Activated naive CD8-positive, alpha-beta T cell treated with anti-CD3 and anti-CD28 coated beads, Interleukin-2, amount 50 U/mL, for 24 hours (primary cell): ENCODE measurements at regions not wholly inside any gene's neighbourhood (a gene's known extent, or its start where the extent isn't known, plus 50 kb on each side); places are given as distances from the start of the nearest gene placed in this dataset.

Experiments
- ATAC-seq: fragments of 150-1000 bp; cut with Tn5 transposase; one replicate; pipeline ENCODE4 v1.10.0; 2021
- DNase-seq: peaks from one replicate; pipeline ENCODE4 v3.0.0; 2021
- H3K27ac Mint-ChIP-seq: one replicate; pipeline ENCODE4 v1.8.0; 2021; ENCODE audit warnings: mild to moderate bottlenecking, mixed read lengths
- H3K27me3 Mint-ChIP-seq: one replicate; pipeline ENCODE4 v1.8.0; 2021; ENCODE audit warnings: mixed read lengths
- H3K36me3 Mint-ChIP-seq: one replicate; pipeline ENCODE4 v1.8.0; 2021; ENCODE audit warnings: low read depth, mixed read lengths
- H3K4me1 Mint-ChIP-seq: one replicate; pipeline ENCODE4 v1.8.0; 2021; ENCODE audit warnings: mixed read lengths
- H3K4me3 Mint-ChIP-seq: one replicate; pipeline ENCODE4 v1.8.0; 2021; ENCODE audit warnings: mild to moderate bottlenecking, moderate library complexity, mixed read lengths
- H3K9me3 Mint-ChIP-seq: one replicate; pipeline ENCODE4 v1.8.0; 2021; ENCODE audit warnings: mixed read lengths

DNA sequence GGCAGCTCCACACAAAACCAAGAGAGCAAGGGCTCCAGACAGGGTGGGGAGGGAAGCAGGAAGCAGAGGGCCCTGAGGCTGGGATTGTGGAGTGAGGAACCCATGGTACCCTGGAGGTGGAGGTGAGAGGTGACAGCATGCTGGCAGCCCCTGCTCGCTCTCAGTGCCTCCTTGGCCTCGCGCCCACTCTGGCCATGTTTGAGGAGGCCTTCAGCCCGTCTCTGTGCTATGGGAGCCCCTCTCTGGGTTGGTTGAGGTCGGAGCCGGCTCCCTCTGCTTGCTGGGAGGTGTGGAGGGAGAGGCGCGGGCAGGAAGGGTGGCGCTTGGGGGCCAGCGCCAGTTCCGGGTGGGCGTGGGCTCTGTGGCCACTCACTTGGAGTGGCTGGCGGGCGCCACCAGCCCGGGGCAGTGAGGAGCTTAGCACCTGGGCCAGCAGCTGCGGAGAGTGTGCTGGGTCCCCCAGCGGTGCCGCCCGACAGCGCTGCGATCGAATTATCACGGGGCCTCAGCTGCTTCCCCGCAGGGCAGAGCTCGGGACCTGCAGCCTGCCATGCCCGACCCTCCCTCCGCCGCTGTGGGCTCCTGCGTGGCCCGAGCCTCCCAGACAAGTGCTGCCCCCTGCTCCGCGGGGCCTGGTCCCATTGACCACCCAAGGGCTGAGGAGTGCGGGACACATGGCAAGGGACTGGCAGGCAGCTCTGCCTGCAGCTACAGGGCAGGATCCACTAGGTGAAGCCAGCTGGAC is 196.0 kb downstream of the DACT1 start:
- DNase-seq (no peak), ATAC-seq (no peak)
- no peaks in the 10 kb centered on the region for H3K36me3 Mint-ChIP-seq
- peaks cover 3% of the 10 kb centered on the region for H3K9me3 Mint-ChIP-seq
- no peaks in the 10 kb centered on the region for H3K27me3 Mint-ChIP-seq
- H3K4me3 Mint-ChIP-seq = no peak overlapping the region
- H3K4me1 Mint-ChIP-seq = no peaks in the 10 kb centered on the region
- H3K27ac Mint-ChIP-seq = no peak overlapping the region

GRCh38 chr14:58836303-58836974 is 198.7 kb downstream of the DACT1 start:
- Mint-ChIP-seq H3K4me3 (no peak overlapping the region), H3K27ac (no peak overlapping the region), H3K27me3 (no peaks in the 10 kb centered on the region), H3K9me3 (peaks cover 3% of the 10 kb centered on the region), H3K4me1 (no peaks in the 10 kb centered on the region), H3K36me3 (no peaks in the 10 kb centered on the region)
- ATAC-seq (no peak), DNase-seq (no peak)

- ATAC-seq (no peak), DNase-seq (no peak)
- Mint-ChIP-seq H3K4me1 (no peaks in the 10 kb centered on the region), H3K36me3 (no peaks in the 10 kb centered on the region), H3K4me3 (no peak overlapping the region), H3K27ac (no peak overlapping the region), H3K27me3 (no peaks in the 10 kb centered on the region), H3K9me3 (no peaks in the 10 kb centered on the region)
Measured at GRCh38 chr14:58839233-58839632, 201.5 kb downstream of the DACT1 start.

DNA sequence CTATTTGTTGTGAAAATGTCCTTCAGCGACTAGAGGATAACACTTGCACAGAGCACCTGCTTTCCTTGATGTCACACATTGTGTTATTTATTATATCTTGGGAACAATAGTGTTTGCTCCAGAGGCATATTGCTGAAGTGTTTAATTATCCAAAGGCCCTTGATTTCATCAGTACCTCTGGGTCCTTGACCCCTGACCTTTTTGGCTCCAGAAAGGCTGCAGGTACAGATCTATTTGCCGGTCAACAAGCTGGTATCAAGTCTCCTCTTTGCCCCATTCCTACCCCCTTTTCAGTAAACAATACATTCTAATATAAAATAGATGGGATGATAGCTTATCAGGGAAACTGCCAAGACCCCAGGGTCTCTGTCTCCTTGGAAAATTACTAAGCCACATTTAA is 206.8 kb downstream of the DACT1 start:
- DNase-seq (no peak), ATAC-seq (no peak)
- H3K36me3 Mint-ChIP-seq = no peaks in the 10 kb centered on the region
- H3K27ac Mint-ChIP-seq = no peak overlapping the region
- H3K27me3 Mint-ChIP-seq = no peaks in the 10 kb centered on the region
- no peak overlapping the region for H3K4me3 Mint-ChIP-seq
- no peaks in the 10 kb centered on the region for H3K4me1 Mint-ChIP-seq
- H3K9me3 Mint-ChIP-seq = no peaks in the 10 kb centered on the region

DNA sequence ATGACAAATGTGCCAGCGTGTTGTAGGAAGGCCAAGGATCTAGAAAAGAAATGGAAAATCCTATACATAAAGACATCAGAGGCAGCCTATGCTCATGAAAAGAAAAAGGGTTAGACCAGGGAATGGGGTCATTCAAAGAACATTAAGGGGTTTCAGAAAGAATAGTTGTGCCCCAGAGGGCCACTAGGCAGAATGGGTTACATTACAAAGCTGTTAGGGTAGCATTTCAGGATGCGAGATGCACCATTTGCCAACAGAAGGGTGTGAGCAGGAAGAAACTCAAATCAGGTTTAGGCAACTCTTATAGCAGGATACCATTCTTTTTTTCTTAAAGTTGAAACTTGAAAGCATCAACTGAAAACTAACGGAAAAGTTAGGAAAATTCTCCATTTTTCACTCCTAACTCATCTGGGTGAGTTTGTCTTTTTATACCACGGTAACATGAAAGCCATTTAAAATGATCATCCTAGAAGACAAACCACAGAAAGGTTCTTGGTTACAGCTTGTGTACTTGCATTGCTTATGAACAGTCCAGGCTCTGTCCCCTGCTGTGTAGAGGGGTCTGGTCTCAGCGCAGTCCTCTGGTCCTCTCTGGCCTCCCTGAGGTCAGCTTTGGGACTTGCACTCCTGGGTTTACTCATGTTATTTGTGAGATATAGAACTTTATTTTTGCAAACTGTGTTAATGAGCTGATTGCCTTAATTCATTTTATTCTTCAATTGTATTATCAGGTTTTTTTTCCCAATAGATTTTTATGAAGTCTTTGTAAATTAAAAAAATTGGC is 209.1 kb downstream of the DACT1 start:
- no peak for ATAC-seq
- Mint-ChIP-seq H3K4me3 (no peak overlapping the region), H3K27me3 (peaks cover 4% of the 10 kb centered on the region), H3K4me1 (no peaks in the 10 kb centered on the region), H3K9me3 (no peaks in the 10 kb centered on the region), H3K27ac (no peak overlapping the region), H3K36me3 (no peaks in the 10 kb centered on the region)
- DNase-seq = no peak

DNA sequence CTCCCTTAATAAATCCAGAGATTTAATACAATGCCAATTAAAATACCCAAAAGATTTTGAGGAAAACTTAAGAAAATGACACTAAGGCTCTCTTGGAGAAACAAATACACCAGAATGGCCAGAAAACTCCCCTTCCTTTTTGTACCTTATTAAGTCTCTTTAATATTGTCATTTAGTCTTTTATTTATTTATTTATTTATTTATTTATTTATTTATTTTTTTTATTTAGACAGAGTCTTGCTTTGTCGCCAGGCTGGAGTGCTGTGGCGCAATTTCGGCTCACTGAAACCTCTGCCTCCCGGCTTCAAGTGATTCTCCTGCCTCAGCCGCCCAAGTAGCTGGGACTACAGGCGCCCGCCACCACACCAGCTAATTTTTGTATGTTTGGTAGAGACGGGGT is 210.6 kb downstream of the DACT1 start:
- no peaks in the 10 kb centered on the region for H3K9me3 Mint-ChIP-seq
- H3K27ac Mint-ChIP-seq = no peak overlapping the region
- ATAC-seq = no peak

GRCh38 chr14:58849601-58850000 is 211.8 kb downstream of the DACT1 start:
- ATAC-seq = no peak
- no peak for DNase-seq
- no peaks in the 10 kb centered on the region for H3K9me3 Mint-ChIP-seq
- no peak overlapping the region for H3K4me3 Mint-ChIP-seq
- no peak overlapping the region for H3K27ac Mint-ChIP-seq
- no peaks in the 10 kb centered on the region for H3K4me1 Mint-ChIP-seq
- peaks cover 4% of the 10 kb centered on the region for H3K27me3 Mint-ChIP-seq
- H3K36me3 Mint-ChIP-seq = no peaks in the 10 kb centered on the region

More for the DNA sequence above, 210.6 kb downstream of the DACT1 start:
- no peak for DNase-seq
- Mint-ChIP-seq H3K4me1 (no peaks in the 10 kb centered on the region), H3K36me3 (no peaks in the 10 kb centered on the region), H3K27me3 (peaks cover 4% of the 10 kb centered on the region), H3K4me3 (no peak overlapping the region)

DNA sequence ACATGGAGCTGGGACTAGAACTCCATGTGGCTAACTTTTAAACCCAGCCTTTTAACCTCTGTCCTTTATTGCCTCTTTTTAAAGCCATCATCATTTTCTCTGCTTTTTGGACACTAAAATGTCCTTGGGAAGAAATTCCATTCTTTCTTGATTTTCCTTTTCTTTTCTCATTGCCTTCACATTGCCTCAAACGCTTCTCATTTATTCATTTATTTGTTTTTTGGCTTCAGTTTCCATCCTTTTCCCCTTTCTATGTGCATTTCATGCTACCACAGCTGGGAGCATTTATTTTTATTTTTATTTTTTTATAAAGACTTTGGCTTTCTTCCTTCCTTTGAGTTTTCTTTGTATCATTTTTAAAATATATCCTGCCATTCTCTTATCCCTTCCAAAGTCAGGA is 212.2 kb downstream of the DACT1 start:
- Mint-ChIP-seq H3K36me3 (no peaks in the 10 kb centered on the region), H3K4me1 (no peaks in the 10 kb centered on the region), H3K27ac (no peak overlapping the region), H3K4me3 (no peak overlapping the region), H3K9me3 (no peaks in the 10 kb centered on the region), H3K27me3 (peaks cover 4% of the 10 kb centered on the region)
- no peak for DNase-seq
- ATAC-seq = no peak

DNA sequence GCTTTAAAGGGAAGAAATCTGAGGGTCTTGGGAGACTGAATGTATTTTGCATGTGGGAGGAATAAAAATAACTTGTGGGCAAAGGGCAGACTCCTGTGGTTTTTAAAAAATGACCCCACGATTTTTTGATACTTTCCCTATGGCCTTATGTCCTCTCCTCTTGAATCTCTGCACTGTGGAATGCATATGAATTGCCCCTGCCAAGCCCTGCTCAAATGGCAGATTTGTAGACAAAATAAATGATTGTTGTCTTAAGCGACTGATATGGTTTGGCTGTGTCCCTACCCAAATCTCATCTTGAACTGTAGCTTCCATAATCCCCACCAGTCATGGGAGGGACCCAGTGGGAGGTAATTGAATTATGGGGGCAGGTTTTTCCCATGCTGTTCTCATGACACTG is 223.8 kb downstream of the DACT1 start:
- no peak overlapping the region for H3K4me3 Mint-ChIP-seq
- DNase-seq = no peak
- H3K4me1 Mint-ChIP-seq = no peaks in the 10 kb centered on the region

GRCh38 chr14:58862416-58863160 is 224.8 kb downstream of the DACT1 start:
- no peak overlapping the region for H3K27ac Mint-ChIP-seq

More for the DNA sequence above, 223.8 kb downstream of the DACT1 start:
- Mint-ChIP-seq H3K9me3 (peaks cover 25% of the 10 kb centered on the region), H3K27me3 (peaks cover 10% of the 10 kb centered on the region), H3K27ac (no peak overlapping the region), H3K36me3 (no peaks in the 10 kb centered on the region)
- ATAC-seq = no peak

GRCh38 chr14:58863661-58864345 is 226.0 kb downstream of the DACT1 start:
- peaks cover 13% of the 10 kb centered on the region for H3K9me3 Mint-ChIP-seq
- ATAC-seq (no peak), DNase-seq (no peak)
- no peaks in the 10 kb centered on the region for H3K36me3 Mint-ChIP-seq
- H3K4me1 Mint-ChIP-seq = no peaks in the 10 kb centered on the region
- peaks cover 10% of the 10 kb centered on the region for H3K27me3 Mint-ChIP-seq
- no peak overlapping the region for H3K4me3 Mint-ChIP-seq
- H3K27ac Mint-ChIP-seq = no peak overlapping the region

More at GRCh38 chr14:58862416-58863160, 224.8 kb downstream of the DACT1 start:
- H3K9me3 Mint-ChIP-seq = peaks cover 25% of the 10 kb centered on the region
- H3K4me3 Mint-ChIP-seq = no peak overlapping the region
- DNase-seq = no peak
- peaks cover 10% of the 10 kb centered on the region for H3K27me3 Mint-ChIP-seq
- no peaks in the 10 kb centered on the region for H3K4me1 Mint-ChIP-seq
- no peaks in the 10 kb centered on the region for H3K36me3 Mint-ChIP-seq
- ATAC-seq = no peak

- H3K4me1 Mint-ChIP-seq = no peaks in the 10 kb centered on the region
- DNase-seq (no peak), ATAC-seq (no peak)
- no peak overlapping the region for H3K4me3 Mint-ChIP-seq
- H3K9me3 Mint-ChIP-seq = peaks cover 5% of the 10 kb centered on the region
- H3K27me3 Mint-ChIP-seq = peaks cover 10% of the 10 kb centered on the region
- no peaks in the 10 kb centered on the region for H3K36me3 Mint-ChIP-seq
- H3K27ac Mint-ChIP-seq = no peak overlapping the region
Measured at GRCh38 chr14:58864751-58865513, 227.2 kb downstream of the DACT1 start.

DNA sequence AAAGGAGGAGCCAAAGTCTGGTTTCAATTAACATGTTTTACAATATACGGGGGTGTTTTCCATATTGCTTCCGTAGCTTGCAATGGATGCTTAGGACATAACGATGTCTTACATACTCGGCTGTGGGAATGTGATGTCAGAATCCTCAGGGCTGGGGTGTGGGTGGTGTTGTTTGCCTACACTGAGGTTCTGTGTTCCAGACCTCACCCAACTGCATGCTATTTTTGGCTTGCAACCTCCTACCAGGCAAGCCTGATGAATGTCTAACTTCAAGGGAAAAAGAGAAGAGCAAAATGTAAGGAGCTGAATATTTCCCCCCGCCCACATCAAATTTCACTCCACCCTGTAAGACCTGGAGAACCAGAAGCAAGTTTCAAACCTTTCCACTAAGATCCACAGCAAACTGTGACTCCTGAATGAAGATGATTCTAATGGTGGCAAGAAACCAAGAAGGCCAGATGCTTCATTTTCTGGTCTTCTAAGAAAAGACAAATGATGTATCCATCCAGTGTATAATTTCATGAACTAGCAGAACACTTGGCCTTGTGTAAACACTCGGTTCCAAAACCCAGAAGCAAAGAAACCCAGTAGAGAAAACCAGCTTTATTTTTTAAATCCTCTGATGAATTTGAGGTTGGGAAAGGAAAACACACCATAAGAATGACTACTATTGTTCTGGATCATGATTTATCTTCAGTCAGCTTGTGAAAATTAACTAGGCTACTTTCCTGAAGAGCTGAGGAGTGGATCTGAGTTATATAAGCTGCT is 227.9 kb downstream of the DACT1 start:
- H3K36me3 Mint-ChIP-seq = no peaks in the 10 kb centered on the region
- no peak for DNase-seq
- H3K4me3 Mint-ChIP-seq = no peak overlapping the region
- H3K9me3 Mint-ChIP-seq = peaks cover 5% of the 10 kb centered on the region
- H3K27ac Mint-ChIP-seq = no peak overlapping the region
- H3K4me1 Mint-ChIP-seq = no peaks in the 10 kb centered on the region
- H3K27me3 Mint-ChIP-seq = peaks cover 10% of the 10 kb centered on the region
- ATAC-seq = no peak
